ENCODE measurements at regions not wholly inside any gene's neighbourhood (a gene's known extent, or its start where the extent isn't known, plus 50 kb on each side); places are given as distances from the start of the nearest gene placed in this dataset.

GRCh38 chr20:6513599-6513998 lies 253.9 kb upstream of the BMP2 start:
- TF ChIP-seq CTCF (IDR thresholded peaks at IDR 0.05; ENCODE audit: low read depth, low read length, missing input control), result no peak
- TF ChIP-seq ATF3 (IDR thresholded peaks at IDR 0.05), result no peak
- TF ChIP-seq REST (IDR thresholded peaks at IDR 0.05), result no peak
- TF ChIP-seq MAX (IDR thresholded peaks at IDR 0.05), result no peak
- no peak for TF ChIP-seq YY1 (IDR thresholded peaks at IDR 0.05)
- TF ChIP-seq TAF1 (conservative IDR thresholded peaks at IDR 0.05), result no peak
- no peak for TF ChIP-seq GABPA (IDR thresholded peaks at IDR 0.05 in 1 of 2, conservative IDR thresholded peaks at IDR 0.05 in 1 of 2)
- no peak for TF ChIP-seq RXRA (IDR thresholded peaks at IDR 0.05)
- no peak for TF ChIP-seq EGR1 (IDR thresholded peaks at IDR 0.05; ENCODE audit: low read depth in 2 of 2)
